Smooth muscle cell (in vitro differentiated cells): ENCODE measurements at regions not wholly inside any gene's neighbourhood (a gene's known extent, or its start where the extent isn't known, plus 50 kb on each side); places are given as distances from the start of the nearest gene placed in this dataset.

Experiments
- DNase-seq: peaks from one replicate; lab custom pipeline; 2025; ENCODE audit not compliant: unreplicated experiment; lab: John Stamatoyannopoulos, UW
- H2AFZ ChIP-seq: fragments of 200-600 bp; sonication (generic); 2 replicates; pipeline ENCODE4 v1.6.0; 2016; ENCODE audit warnings: antibody characterized with exemption, low read depth, mild to moderate bottlenecking
- H3F3A ChIP-seq: fragments of 200-600 bp; sonication (generic); 2 replicates; pipeline ENCODE4 v1.6.0; 2017; ENCODE audit warnings: antibody characterized with exemption, low read depth
- H3K27ac ChIP-seq: fragments of 200-600 bp; sonication (generic); 2 replicates; pipeline ENCODE4 v1.5.1; 2016; ENCODE audit warnings: low read depth, mild to moderate bottlenecking
- H3K27me3 ChIP-seq: fragments of 200-600 bp; sonication (generic); 2 replicates; pipeline ENCODE4 v1.6.1; 2016; ENCODE audit warnings: low read depth, mild to moderate bottlenecking
- H3K36me3 ChIP-seq: fragments of 200-600 bp; sonication (generic); 2 replicates; pipeline ENCODE4 v1.5.1; 2016; ENCODE audit warnings: low read depth
- H3K4me1 ChIP-seq: fragments of 200-600 bp; sonication (generic); 2 replicates; pipeline ENCODE4 v1.5.1; 2016; ENCODE audit warnings: low read depth
- H3K4me2 ChIP-seq: fragments of 200-600 bp; sonication (generic); 2 replicates; pipeline ENCODE4 v1.6.0; 2016; ENCODE audit warnings: mild to moderate bottlenecking
- H3K4me3 ChIP-seq: fragments of 200-600 bp; sonication (generic); 2 replicates; pipeline ENCODE4 v1.5.1; 2016; ENCODE audit warnings: mild to moderate bottlenecking
- H3K79me2 ChIP-seq: fragments of 200-600 bp; sonication (generic); 2 replicates; pipeline ENCODE4 v1.6.0; 2016; ENCODE audit warnings: low read depth, mild to moderate bottlenecking
- H3K9ac ChIP-seq: fragments of 200-600 bp; sonication (generic); 2 replicates; pipeline ENCODE4 v1.6.0; 2016; ENCODE audit warnings: low read depth
- H3K9me3 ChIP-seq: fragments of 200-600 bp; sonication (generic); replicated peaks from 2 replicates; pipeline ENCODE4 v1.5.1; 2016; ENCODE audit warnings: low read depth
- H4K20me1 ChIP-seq: fragments of 200-600 bp; sonication (generic); 2 replicates; pipeline ENCODE4 v1.6.0; 2016; ENCODE audit warnings: low read depth
- WGBS: methylation state at CpG from one replicate; pipeline ENCODE4 v1.1.7; 2016; ENCODE audit warnings: low lambda C conversion rate; 5-methylcytosine and 5-hydroxymethylcytosine counted together
- TF ChIP-seq, protein P1 (sequence below): fragments of 200-600 bp; sonication (generic); IDR thresholded peaks from 2 replicates; pipeline ENCODE4 v1.5.1; 2017; ENCODE audit warnings: borderline replicate concordance, mild to moderate bottlenecking, antibody characterized with exemption; ENCODE audit not compliant: insufficient read depth, poor library complexity, severe bottlenecking

GRCh38 chr14:83561261-83561660 lies 1968.7 kb upstream of the FLRT2 start:
- Histone ChIP-seq H3K4me1 (no peaks in the 10 kb centered on the region), H3K36me3 (no peaks in the 10 kb centered on the region), H3K4me3 (no peak overlapping the region), H3K4me2 (no peak overlapping the region), H2AFZ (no peak overlapping the region), H3K79me2 (no peaks in the 10 kb centered on the region), H3K27ac (no peak overlapping the region), H3K9ac (no peak overlapping the region), H3K9me3 (no peaks in the 10 kb centered on the region), H3F3A (no peaks in the 10 kb centered on the region), H4K20me1 (no peaks in the 10 kb centered on the region), H3K27me3 (no peaks in the 10 kb centered on the region)
- WGBS = 92% methylated on average over 7 of the region's 7 CpGs
- DNase-seq = no peak
- TF ChIP-seq, protein P1, sequence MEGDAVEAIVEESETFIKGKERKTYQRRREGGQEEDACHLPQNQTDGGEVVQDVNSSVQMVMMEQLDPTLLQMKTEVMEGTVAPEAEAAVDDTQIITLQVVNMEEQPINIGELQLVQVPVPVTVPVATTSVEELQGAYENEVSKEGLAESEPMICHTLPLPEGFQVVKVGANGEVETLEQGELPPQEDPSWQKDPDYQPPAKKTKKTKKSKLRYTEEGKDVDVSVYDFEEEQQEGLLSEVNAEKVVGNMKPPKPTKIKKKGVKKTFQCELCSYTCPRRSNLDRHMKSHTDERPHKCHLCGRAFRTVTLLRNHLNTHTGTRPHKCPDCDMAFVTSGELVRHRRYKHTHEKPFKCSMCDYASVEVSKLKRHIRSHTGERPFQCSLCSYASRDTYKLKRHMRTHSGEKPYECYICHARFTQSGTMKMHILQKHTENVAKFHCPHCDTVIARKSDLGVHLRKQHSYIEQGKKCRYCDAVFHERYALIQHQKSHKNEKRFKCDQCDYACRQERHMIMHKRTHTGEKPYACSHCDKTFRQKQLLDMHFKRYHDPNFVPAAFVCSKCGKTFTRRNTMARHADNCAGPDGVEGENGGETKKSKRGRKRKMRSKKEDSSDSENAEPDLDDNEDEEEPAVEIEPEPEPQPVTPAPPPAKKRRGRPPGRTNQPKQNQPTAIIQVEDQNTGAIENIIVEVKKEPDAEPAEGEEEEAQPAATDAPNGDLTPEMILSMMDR = no peak

- Histone ChIP-seq H2AFZ (no peak overlapping the region), H3K79me2 (no peaks in the 10 kb centered on the region), H3K36me3 (no peaks in the 10 kb centered on the region), H3F3A (no peaks in the 10 kb centered on the region), H3K4me3 (no peak overlapping the region), H3K27me3 (no peaks in the 10 kb centered on the region), H4K20me1 (no peaks in the 10 kb centered on the region), H3K9ac (no peak overlapping the region), H3K27ac (no peak overlapping the region), H3K4me2 (no peak overlapping the region), H3K4me1 (no peaks in the 10 kb centered on the region), H3K9me3 (no peaks in the 10 kb centered on the region)
- TF ChIP-seq, protein P1 = no peak
- 85% methylated on average over 1 of the region's 1 CpG for WGBS
- DNase-seq = no peak
Observed at GRCh38 chr14:83566567-83566966, 1963.4 kb upstream of the FLRT2 start.

DNA sequence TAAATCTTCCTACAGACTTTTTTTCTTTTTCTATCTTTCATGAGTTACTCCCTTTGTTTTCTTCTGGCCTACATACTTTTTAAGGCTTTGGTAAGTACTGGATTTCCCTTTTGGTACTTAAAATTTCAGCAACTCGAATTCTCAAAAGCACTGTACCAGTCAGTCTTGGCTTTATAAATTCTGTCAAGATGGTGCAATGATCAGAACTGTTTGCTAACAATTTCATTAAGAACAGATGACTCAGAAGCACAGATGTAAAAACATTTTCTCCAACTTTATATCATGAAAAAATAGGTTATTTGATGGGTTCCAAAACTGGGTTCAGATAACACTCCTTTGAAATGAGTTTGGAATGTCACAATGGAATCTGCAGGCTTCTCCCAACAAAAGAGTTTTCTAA lies 1961.8 kb upstream of the FLRT2 start:
- H3K27me3 ChIP-seq = no peaks in the 10 kb centered on the region
- no peak for DNase-seq
- H3K79me2 ChIP-seq = no peaks in the 10 kb centered on the region
- H3K9me3 ChIP-seq = no peaks in the 10 kb centered on the region
- no peaks in the 10 kb centered on the region for H3K36me3 ChIP-seq
- H3K4me1 ChIP-seq = no peaks in the 10 kb centered on the region
- H2AFZ ChIP-seq = no peak overlapping the region
- H3K9ac ChIP-seq = no peak overlapping the region
- no peaks in the 10 kb centered on the region for H4K20me1 ChIP-seq
- H3K4me3 ChIP-seq = no peak overlapping the region
- 84% methylated on average over 1 of the region's 1 CpG for WGBS
- H3F3A ChIP-seq = no peaks in the 10 kb centered on the region
- H3K27ac ChIP-seq = no peak overlapping the region
- H3K4me2 ChIP-seq = no peak overlapping the region
- TF ChIP-seq, protein P1 = no peak

DNA sequence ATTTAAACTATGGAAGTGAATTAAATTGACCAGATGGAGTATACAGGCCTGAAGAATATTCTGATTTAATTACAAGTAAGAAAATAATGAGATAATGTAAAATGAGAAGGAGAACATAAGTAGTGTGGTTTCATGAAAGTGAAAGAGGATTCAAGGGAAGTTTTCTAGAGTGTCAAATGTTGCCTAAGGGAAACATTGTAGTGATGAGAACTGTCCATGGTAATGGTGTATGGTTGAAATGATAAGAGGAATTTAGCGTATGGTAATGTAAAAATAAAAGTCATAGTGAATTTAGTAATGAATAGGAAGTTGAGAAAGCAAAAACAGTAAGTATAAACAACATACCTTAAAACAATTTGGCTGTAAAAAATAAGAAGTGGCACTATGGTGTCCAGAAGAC lies 1954.6 kb upstream of the FLRT2 start:
- Histone ChIP-seq H3F3A (no peaks in the 10 kb centered on the region), H3K27ac (no peak overlapping the region), H3K27me3 (no peaks in the 10 kb centered on the region), H3K4me1 (no peaks in the 10 kb centered on the region), H3K9me3 (no peaks in the 10 kb centered on the region), H4K20me1 (no peaks in the 10 kb centered on the region), H3K4me2 (no peak overlapping the region), H3K9ac (no peak overlapping the region), H3K36me3 (no peaks in the 10 kb centered on the region), H3K4me3 (no peak overlapping the region), H2AFZ (no peak overlapping the region), H3K79me2 (no peaks in the 10 kb centered on the region)
- TF ChIP-seq, protein P1 = no peak
- DNase-seq = no peak
- 91% methylated on average over 1 of the region's 1 CpG for whole genome bisulfite sequencing
